Skeletal muscle tissue (tissue), 3 donors: ENCODE measurements at regions not wholly inside any gene's neighbourhood (a gene's known extent, or its start where the extent isn't known, plus 50 kb on each side); places are given as distances from the start of the nearest gene placed in this dataset.

Source experiments
- H3K27ac ChIP-seq: one replicate; pipeline ENCODE4 v1.7.0; 2013; ENCODE audit warnings: mild to moderate bottlenecking, low read depth, low read length, inconsistent platforms
- H3K27me3 ChIP-seq, 3 donors: one replicate each; pipeline ENCODE4 v1.7.0; 2013; ENCODE audit warnings: low read length in 3 of 3; ENCODE audit not compliant: control insufficient read depth in 3 of 3, insufficient read depth in 3 of 3
- H3K36me3 ChIP-seq, 3 donors: one replicate each; pipeline ENCODE4 v1.7.0; 2013; ENCODE audit warnings: low read length in 3 of 3; ENCODE audit not compliant: control insufficient read depth in 3 of 3, insufficient read depth in 3 of 3
- H3K4me1 ChIP-seq, 3 donors: one replicate each; pipeline ENCODE4 v1.7.0; 2013; ENCODE audit warnings: low read length in 3 of 3, mild to moderate bottlenecking in 3 of 3; ENCODE audit not compliant: control insufficient read depth in 3 of 3, insufficient read depth in 3 of 3
- H3K4me3 ChIP-seq, 3 donors: one replicate each; pipeline ENCODE4 v1.7.0; 2013; ENCODE audit warnings: low read length in 3 of 3
- H3K9ac ChIP-seq, 3 donors: one replicate each; pipeline ENCODE4 v1.7.0; 2013; ENCODE audit warnings: low read length in 3 of 3, mild to moderate bottlenecking in 3 of 3, moderate library complexity in 2 of 3, low read depth in 1 of 3
- H3K9me3 ChIP-seq, 3 donors: one replicate each; pipeline ENCODE4 v1.7.0; 2013; ENCODE audit warnings: low read length in 3 of 3; ENCODE audit not compliant: control insufficient read depth in 3 of 3
- donor health status: Osteomylitis.

DNA sequence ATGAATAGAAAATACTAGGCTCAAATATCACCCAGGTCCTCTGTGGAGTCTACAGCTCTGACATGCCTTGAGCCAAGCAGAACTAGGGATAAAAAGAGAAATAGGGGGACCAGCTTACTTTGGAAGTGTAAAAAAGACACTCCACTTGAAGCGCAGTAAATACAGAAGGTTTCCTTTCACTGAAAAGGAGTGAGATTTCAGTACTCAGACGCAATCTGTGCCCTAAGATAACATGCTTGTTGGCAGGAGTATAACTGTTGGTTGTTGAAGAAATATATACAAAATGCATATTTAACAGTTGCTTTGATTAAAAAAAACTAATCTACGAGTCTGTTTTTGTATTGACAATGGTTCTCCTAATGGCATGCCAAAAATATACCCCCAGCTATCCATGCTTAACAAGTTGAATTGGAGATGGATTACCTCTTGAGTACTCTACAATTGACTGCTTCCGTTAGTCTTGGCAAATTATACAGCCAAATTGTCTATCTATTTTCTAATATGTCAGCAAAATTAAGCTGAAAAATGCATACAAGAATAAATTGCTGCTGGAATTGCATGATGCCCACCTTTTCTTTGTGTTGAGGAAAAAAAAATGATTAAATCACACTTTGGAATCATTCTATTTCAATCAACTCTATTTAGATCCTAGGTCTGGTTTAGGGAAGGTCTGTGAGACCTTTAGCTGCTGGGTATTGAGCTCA, 91.6 kb downstream of the FAT3 start:
- no peaks in the 10 kb centered on the region for H3K27me3 ChIP-seq
- no peaks in the 10 kb centered on the region for H3K4me1 ChIP-seq
- H3K9ac ChIP-seq, result no peak overlapping the region
- H3K36me3 ChIP-seq, result no peaks in the 10 kb centered on the region
- H3K4me3 ChIP-seq, result no peak overlapping the region
- no peak overlapping the region for H3K27ac ChIP-seq
- no peaks in the 10 kb centered on the region for H3K9me3 ChIP-seq

DNA sequence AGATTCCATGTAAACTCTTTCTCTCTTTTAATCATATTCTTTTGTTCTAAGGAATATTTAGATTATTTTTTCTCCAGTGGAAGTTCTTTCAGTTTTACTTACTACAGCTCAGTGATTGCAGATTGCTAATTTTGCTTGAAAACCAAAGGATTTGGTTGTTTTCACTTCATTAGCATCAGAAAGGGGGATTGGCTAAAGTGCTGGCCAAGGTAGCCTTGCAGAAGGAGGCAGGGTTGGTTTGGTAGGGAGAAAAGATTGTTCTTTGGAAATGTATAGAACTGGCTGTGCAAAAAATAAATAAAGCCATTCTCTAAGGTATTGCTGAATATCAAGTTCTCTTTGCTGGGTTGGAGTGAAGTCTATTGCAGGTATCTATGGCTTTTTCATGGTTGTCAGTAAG, 92.6 kb downstream of the FAT3 start:
- Histone ChIP-seq H3K9ac (no peak overlapping the region), H3K27me3 (no peaks in the 10 kb centered on the region), H3K4me1 (no peaks in the 10 kb centered on the region), H3K9me3 (no peaks in the 10 kb centered on the region), H3K36me3 (no peaks in the 10 kb centered on the region), H3K27ac (no peak overlapping the region), H3K4me3 (no peak overlapping the region)

GRCh38 chr11:92317721-92318120, 93.1 kb downstream of the FAT3 start:
- Histone ChIP-seq H3K4me1 (no peaks in the 10 kb centered on the region), H3K27me3 (no peaks in the 10 kb centered on the region), H3K4me3 (no peak overlapping the region), H3K27ac (no peak overlapping the region), H3K36me3 (no peaks in the 10 kb centered on the region), H3K9ac (no peak overlapping the region), H3K9me3 (no peaks in the 10 kb centered on the region)

GRCh38 chr11:92322225-92322624, 97.6 kb downstream of the FAT3 start:
- no peaks in the 10 kb centered on the region for H3K4me1 ChIP-seq
- no peaks in the 10 kb centered on the region for H3K36me3 ChIP-seq
- no peak overlapping the region for H3K9ac ChIP-seq
- H3K4me3 ChIP-seq, result no peak overlapping the region
- peaks cover 0 to 3% (median 0%) of the 10 kb centered on the region in 3 donors for H3K9me3 ChIP-seq
- no peak overlapping the region for H3K27ac ChIP-seq
- no peaks in the 10 kb centered on the region for H3K27me3 ChIP-seq

- peaks cover 0 to 3% (median 0%) of the 10 kb centered on the region in 3 donors for H3K9me3 ChIP-seq
- no peaks in the 10 kb centered on the region for H3K27me3 ChIP-seq
- H3K4me1 ChIP-seq, result no peaks in the 10 kb centered on the region
- no peaks in the 10 kb centered on the region for H3K36me3 ChIP-seq
- H3K27ac ChIP-seq, result no peak overlapping the region
- H3K9ac ChIP-seq, result no peak overlapping the region
- no peak overlapping the region for H3K4me3 ChIP-seq
Observed at GRCh38 chr11:92324890-92325289, 100.3 kb downstream of the FAT3 start.

- H3K4me1 ChIP-seq, result no peaks in the 10 kb centered on the region
- no peak overlapping the region for H3K4me3 ChIP-seq
- no peaks in the 10 kb centered on the region for H3K36me3 ChIP-seq
- no peaks in the 10 kb centered on the region for H3K27me3 ChIP-seq
- no peak overlapping the region for H3K27ac ChIP-seq
- no peak overlapping the region for H3K9ac ChIP-seq
- peaks cover 0 to 3% (median 0%) of the 10 kb centered on the region in 3 donors for H3K9me3 ChIP-seq
Observed at GRCh38 chr11:92325416-92325815, 100.8 kb downstream of the FAT3 start.

DNA sequence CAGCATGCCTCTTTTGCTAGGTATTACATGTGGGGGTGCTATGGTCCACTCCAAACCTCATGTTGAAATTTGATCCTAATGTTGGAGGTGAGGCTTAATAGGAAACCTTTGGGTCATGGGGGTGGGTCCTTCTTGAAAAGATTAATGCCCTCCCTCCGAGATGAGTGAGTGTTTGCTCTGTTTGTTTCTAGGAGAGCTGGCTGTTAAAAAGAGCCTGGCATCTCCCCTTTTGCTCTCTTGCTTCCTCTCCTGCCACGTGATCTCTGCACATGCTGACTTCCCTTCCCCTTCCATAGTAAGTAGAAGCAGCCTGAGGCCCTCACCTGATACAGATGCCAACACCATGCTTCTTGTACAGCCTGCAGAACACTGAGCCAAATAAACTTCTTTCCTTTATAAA, 104.5 kb downstream of the FAT3 start:
- no peak overlapping the region for H3K4me3 ChIP-seq
- no peaks in the 10 kb centered on the region for H3K9me3 ChIP-seq
- no peak overlapping the region for H3K27ac ChIP-seq
- no peaks in the 10 kb centered on the region for H3K36me3 ChIP-seq
- H3K4me1 ChIP-seq, result no peaks in the 10 kb centered on the region
- no peaks in the 10 kb centered on the region for H3K27me3 ChIP-seq
- H3K9ac ChIP-seq, result no peak overlapping the region

- H3K36me3 ChIP-seq, result no peaks in the 10 kb centered on the region
- no peaks in the 10 kb centered on the region for H3K9me3 ChIP-seq
- no peaks in the 10 kb centered on the region for H3K4me1 ChIP-seq
- H3K4me3 ChIP-seq, result no peak overlapping the region
- H3K9ac ChIP-seq, result no peak overlapping the region
- no peaks in the 10 kb centered on the region for H3K27me3 ChIP-seq
- H3K27ac ChIP-seq, result no peak overlapping the region
Observed at GRCh38 chr11:92329646-92330045, 105.0 kb downstream of the FAT3 start.

- no peaks in the 10 kb centered on the region for H3K36me3 ChIP-seq
- H3K4me1 ChIP-seq, result no peaks in the 10 kb centered on the region
- no peaks in the 10 kb centered on the region for H3K9me3 ChIP-seq
- H3K27me3 ChIP-seq, result no peaks in the 10 kb centered on the region
- no peak overlapping the region for H3K27ac ChIP-seq
- no peak overlapping the region for H3K9ac ChIP-seq
- H3K4me3 ChIP-seq, result no peak overlapping the region
Observed at GRCh38 chr11:92330114-92330513, 105.5 kb downstream of the FAT3 start.

- H3K9me3 ChIP-seq, result no peaks in the 10 kb centered on the region
- H3K27me3 ChIP-seq, result no peaks in the 10 kb centered on the region
- H3K9ac ChIP-seq, result no peak overlapping the region
- no peaks in the 10 kb centered on the region for H3K4me1 ChIP-seq
- no peaks in the 10 kb centered on the region for H3K36me3 ChIP-seq
- H3K4me3 ChIP-seq, result no peak overlapping the region
- H3K27ac ChIP-seq, result no peak overlapping the region
Observed at GRCh38 chr11:92332986-92333385, 108.4 kb downstream of the FAT3 start.
